DND-41 (cell line): ENCODE measurements at regions not wholly inside any gene's neighbourhood (a gene's known extent, or its start where the extent isn't known, plus 50 kb on each side); places are given as distances from the start of the nearest gene placed in this dataset.

Experiments used
- ATAC-seq: fragments of 200-7000 bp; cut with Tn5 transposase; 3 replicates; pipeline ENCODE4 v1.9.1; 2021; ENCODE audit warnings: low read depth; ENCODE audit not compliant: insufficient read depth
- DNase-seq: peaks from one replicate; pipeline ENCODE4 v3.0.0-alpha.2; 2020
- H2AFZ ChIP-seq: 2 replicates; pipeline ENCODE4 v1.6.0; 2012; ENCODE audit warnings: low read depth, low read length
- H3K27ac ChIP-seq: 2 replicates; pipeline ENCODE4 v1.5.1; 2012; ENCODE audit warnings: low read length, inconsistent platforms
- H3K27me3 ChIP-seq: fragments of 200-600 bp; sonication (generic); 2 replicates; pipeline ENCODE4 v1.6.0; 2012; ENCODE audit warnings: low read length, mild to moderate bottlenecking, inconsistent platforms; ENCODE audit not compliant: insufficient read depth, poor library complexity
- H3K36me3 ChIP-seq: 2 replicates; pipeline ENCODE4 v1.5.1; 2012; ENCODE audit warnings: low read length, inconsistent platforms; ENCODE audit not compliant: insufficient read depth
- H3K4me1 ChIP-seq: 2 replicates; pipeline ENCODE4 v1.5.1; 2012; ENCODE audit warnings: mild to moderate bottlenecking, low read length; ENCODE audit not compliant: insufficient read depth
- H3K4me2 ChIP-seq: 2 replicates; pipeline ENCODE4 v1.6.0; 2012; ENCODE audit warnings: mild to moderate bottlenecking, moderate library complexity, low read length, inconsistent platforms; ENCODE audit not compliant: insufficient read depth
- H3K4me3 ChIP-seq, 2 experiments: fragments of 200-600 bp in 1 of 2; shearing (Covaris generic) in 1 of 2; 2 replicates each; pipeline ENCODE4 v1.5.1; 2012 to 2016; ENCODE audit warnings: inconsistent platforms in 2 of 2, low read length in 2 of 2, mild to moderate bottlenecking in 2 of 2, low read depth in 1 of 2, moderate library complexity in 1 of 2
- H3K79me2 ChIP-seq: 2 replicates; pipeline ENCODE4 v1.6.0; 2012; ENCODE audit warnings: low read length, inconsistent platforms; ENCODE audit not compliant: insufficient read depth
- H3K9ac ChIP-seq: 2 replicates; pipeline ENCODE4 v1.6.0; 2012; ENCODE audit warnings: low read depth, mild to moderate bottlenecking, inconsistent platforms, low read length, moderate library complexity
- H3K9me3 ChIP-seq: 2 replicates; pipeline ENCODE4 v1.5.1; 2012; ENCODE audit warnings: low read length, moderate library complexity, mild to moderate bottlenecking, inconsistent platforms; ENCODE audit not compliant: insufficient read depth, severe bottlenecking
- H4K20me1 ChIP-seq: 2 replicates; pipeline ENCODE4 v1.6.0; 2012; ENCODE audit warnings: low read length; ENCODE audit not compliant: insufficient read depth
- EZH2 ChIP-seq: IDR thresholded peaks from 3 replicates; pipeline ENCODE4 v1.6.1; 2012; ENCODE audit warnings: borderline replicate concordance, low read depth, mild to moderate bottlenecking, moderate library complexity, low read length, inconsistent platforms; ENCODE audit not compliant: severe bottlenecking
- TF ChIP-seq, protein P1 (sequence below): IDR thresholded peaks from 2 replicates; pipeline ENCODE4 v1.5.1; 2012; ENCODE audit warnings: borderline replicate concordance, low read length, moderate library complexity, mild to moderate bottlenecking; ENCODE audit not compliant: poor library complexity, severe bottlenecking; ENCODE audit errors: extremely low read depth

- H3K9ac ChIP-seq, result no peak overlapping the region
- no peak overlapping the region for H2AFZ ChIP-seq
- ATAC-seq (no peak), DNase-seq (no peak)
- no peaks in the 10 kb centered on the region for H3K27me3 ChIP-seq
- H3K27ac ChIP-seq, result no peak overlapping the region
- no peaks in the 10 kb centered on the region for H3K36me3 ChIP-seq
- H3K4me2 ChIP-seq, result no peak overlapping the region
- no peak overlapping the region for H3K4me3 ChIP-seq
- H3K79me2 ChIP-seq, result no peaks in the 10 kb centered on the region
- H3K9me3 ChIP-seq, result no peaks in the 10 kb centered on the region
- no peaks in the 10 kb centered on the region for H4K20me1 ChIP-seq
- no peak for TF ChIP-seq EZH2
- TF ChIP-seq, protein P1, sequence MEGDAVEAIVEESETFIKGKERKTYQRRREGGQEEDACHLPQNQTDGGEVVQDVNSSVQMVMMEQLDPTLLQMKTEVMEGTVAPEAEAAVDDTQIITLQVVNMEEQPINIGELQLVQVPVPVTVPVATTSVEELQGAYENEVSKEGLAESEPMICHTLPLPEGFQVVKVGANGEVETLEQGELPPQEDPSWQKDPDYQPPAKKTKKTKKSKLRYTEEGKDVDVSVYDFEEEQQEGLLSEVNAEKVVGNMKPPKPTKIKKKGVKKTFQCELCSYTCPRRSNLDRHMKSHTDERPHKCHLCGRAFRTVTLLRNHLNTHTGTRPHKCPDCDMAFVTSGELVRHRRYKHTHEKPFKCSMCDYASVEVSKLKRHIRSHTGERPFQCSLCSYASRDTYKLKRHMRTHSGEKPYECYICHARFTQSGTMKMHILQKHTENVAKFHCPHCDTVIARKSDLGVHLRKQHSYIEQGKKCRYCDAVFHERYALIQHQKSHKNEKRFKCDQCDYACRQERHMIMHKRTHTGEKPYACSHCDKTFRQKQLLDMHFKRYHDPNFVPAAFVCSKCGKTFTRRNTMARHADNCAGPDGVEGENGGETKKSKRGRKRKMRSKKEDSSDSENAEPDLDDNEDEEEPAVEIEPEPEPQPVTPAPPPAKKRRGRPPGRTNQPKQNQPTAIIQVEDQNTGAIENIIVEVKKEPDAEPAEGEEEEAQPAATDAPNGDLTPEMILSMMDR, result no peak
- no peaks in the 10 kb centered on the region for H3K4me1 ChIP-seq
Measured at GRCh38 chr9:86885232-86885631, 62.1 kb downstream of the GAS1 start.

DNA sequence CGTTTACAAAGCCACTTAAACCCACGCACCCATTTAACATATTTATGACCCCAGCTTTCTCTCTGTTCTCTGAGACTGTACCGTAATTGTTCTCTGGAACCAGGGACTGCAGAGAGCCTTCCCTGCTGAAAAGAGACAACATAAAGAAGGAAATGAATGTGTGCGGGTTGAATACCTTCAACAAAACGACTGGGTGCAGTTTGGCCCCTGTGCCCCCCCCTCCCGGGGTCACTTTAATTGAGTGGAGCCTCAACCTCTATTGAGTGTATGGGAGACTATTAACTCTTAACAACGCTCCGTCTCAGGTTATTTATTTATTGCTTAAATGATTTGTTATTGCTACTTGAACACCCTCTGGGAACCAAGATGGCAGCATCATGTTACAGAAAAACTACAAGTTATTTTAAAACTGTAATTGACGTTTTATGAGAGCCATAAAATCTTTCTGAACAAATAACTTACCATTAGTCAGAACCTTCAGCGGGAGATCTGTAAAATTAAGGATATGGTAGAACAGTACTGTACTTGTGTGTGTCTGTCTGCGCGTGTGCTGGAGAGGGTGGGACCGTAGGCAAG, 70.6 kb downstream of the GAS1 start:
- H3K36me3 ChIP-seq, result no peaks in the 10 kb centered on the region
- no peaks in the 10 kb centered on the region for H4K20me1 ChIP-seq
- no peak for DNase-seq
- no peak overlapping the region for H3K9ac ChIP-seq
- no peaks in the 10 kb centered on the region for H3K4me1 ChIP-seq
- H3K27me3 ChIP-seq, result no peaks in the 10 kb centered on the region
- H3K79me2 ChIP-seq, result no peaks in the 10 kb centered on the region
- no peak for ATAC-seq
- H3K27ac ChIP-seq, result no peak overlapping the region
- no peaks in the 10 kb centered on the region for H3K9me3 ChIP-seq
- no peak overlapping the region for H3K4me3 ChIP-seq
- no peak for TF ChIP-seq EZH2
- TF ChIP-seq, protein P1, result no peak
- no peak overlapping the region for H2AFZ ChIP-seq
- no peak overlapping the region for H3K4me2 ChIP-seq

- no peaks in the 10 kb centered on the region for H4K20me1 ChIP-seq
- H2AFZ ChIP-seq, result no peak overlapping the region
- ATAC-seq (no peak), DNase-seq (no peak)
- H3K9ac ChIP-seq, result no peak overlapping the region
- TF ChIP-seq EZH2, result no peak
- TF ChIP-seq, protein P1, result no peak
- no peaks in the 10 kb centered on the region for H3K79me2 ChIP-seq
- H3K9me3 ChIP-seq, result no peaks in the 10 kb centered on the region
- no peak overlapping the region for H3K4me2 ChIP-seq
- no peaks in the 10 kb centered on the region for H3K4me1 ChIP-seq
- H3K4me3 ChIP-seq, result no peak overlapping the region
- no peaks in the 10 kb centered on the region for H3K27me3 ChIP-seq
- no peak overlapping the region for H3K27ac ChIP-seq
- H3K36me3 ChIP-seq, result no peaks in the 10 kb centered on the region
Measured at GRCh38 chr9:86868616-86869015, 78.7 kb downstream of the GAS1 start.
